ENCODE measurements at regions not wholly inside any gene's neighbourhood (a gene's known extent, or its start where the extent isn't known, plus 50 kb on each side); places are given as distances from the start of the nearest gene placed in this dataset.

GRCh38 chr10:17510242-17510908 lies 56.0 kb upstream of the ST8SIA6 start:
- no peak for TF ChIP-seq CTCF (IDR thresholded peaks at IDR 0.05)
- POLR2A ChIA-PET: no interaction called here
- Mint-ChIP-seq H3K4me3 (no peak overlapping the region), H3K27ac (no peak overlapping the region), H3K9me3 (no peaks in the 10 kb centered on the region), H3K36me3 (ENCODE audit: low read depth) (no peaks in the 10 kb centered on the region), H3K27me3 (no peaks in the 10 kb centered on the region), H3K4me1 (ENCODE audit: low read depth) (peaks cover 19% of the 10 kb centered on the region)
- H3K27me3 ChIP-seq (ENCODE audit: control insufficient read depth in 1 of 2, insufficient read depth in 2 of 2, low read length in 2 of 2): no peaks in the 10 kb centered on the region
- peaks cover 22% of the 10 kb centered on the region for H3K4me1 ChIP-seq (ENCODE audit: insufficient read depth, low read length)
- H3K4me3 ChIP-seq (ENCODE audit: low read length): no peak overlapping the region
- H3K36me3 ChIP-seq (ENCODE audit: insufficient read depth, low read length): no peaks in the 10 kb centered on the region
- intact Hi-C loops (cut with DNase I, micrococcal nuclease): no loop called here
- no peak overlapping the region for H3K27ac ChIP-seq (ENCODE audit: low read depth in 1 of 2, low read length in 2 of 2)
- peaks cover 0 to under 1% of the 10 kb centered on the region in 2 experiments for H3K9me3 ChIP-seq (ENCODE audit: control insufficient read depth in 1 of 2, insufficient read depth in 1 of 2, low read length in 2 of 2)
- ATAC-seq (ENCODE audit: poor library complexity) (no peak), DNase-seq (peak in 3 of 14 experiments; percentile 20 to 44 (median 22))
- CTCF ChIA-PET: no interaction called here

- H3K27me3 Mint-ChIP-seq: no peaks in the 10 kb centered on the region
- no peaks in the 10 kb centered on the region for H3K27me3 ChIP-seq (ENCODE audit: control insufficient read depth in 1 of 2, insufficient read depth in 2 of 2, low read length in 2 of 2)
- H3K4me1 ChIP-seq (ENCODE audit: insufficient read depth, low read length): peaks cover 22% of the 10 kb centered on the region
- ChIA-PET CTCF (interaction anchor here (1.3 kb wide), 1 partner anchor 11 kb away, joined by 3 read pairs; no protein-coding TSS in a partner anchor), POLR2A (interaction anchor here (0.6 kb wide), 1 partner anchor 1130 kb away, joined by 3 read pairs; no protein-coding TSS in a partner anchor)
- ATAC-seq (ENCODE audit: poor library complexity) (no peak), DNase-seq (no peak)
- no peak overlapping the region for H3K4me3 Mint-ChIP-seq
- no peak overlapping the region for H3K4me3 ChIP-seq (ENCODE audit: low read length)
- intact Hi-C loops (cut with DNase I, micrococcal nuclease): no loop called here
- H3K27ac Mint-ChIP-seq: no peak overlapping the region
- H3K36me3 ChIP-seq (ENCODE audit: insufficient read depth, low read length): no peaks in the 10 kb centered on the region
- no peak for TF ChIP-seq CTCF (IDR thresholded peaks at IDR 0.05)
- H3K36me3 Mint-ChIP-seq (ENCODE audit: low read depth): no peaks in the 10 kb centered on the region
- H3K4me1 Mint-ChIP-seq (ENCODE audit: low read depth): peaks cover 24% of the 10 kb centered on the region
- H3K27ac ChIP-seq (ENCODE audit: low read depth in 1 of 2, low read length in 2 of 2): no peak overlapping the region
- no peaks in the 10 kb centered on the region for H3K9me3 ChIP-seq (ENCODE audit: control insufficient read depth in 1 of 2, insufficient read depth in 1 of 2, low read length in 2 of 2)
- H3K9me3 Mint-ChIP-seq: no peaks in the 10 kb centered on the region
These were observed 53.1 kb upstream of the ST8SIA6 start for GRCh38 chr10:17507538-17507937.

- no peaks in the 10 kb centered on the region for H3K36me3 ChIP-seq (ENCODE audit: insufficient read depth, low read length)
- DNase-seq: peak in 1 of 14 experiments; percentile 37
- H3K36me3 Mint-ChIP-seq (ENCODE audit: low read depth): no peaks in the 10 kb centered on the region
- peaks cover 24% of the 10 kb centered on the region for H3K4me1 Mint-ChIP-seq (ENCODE audit: low read depth)
- intact Hi-C loops (cut with DNase I, micrococcal nuclease): no loop called here
- CTCF ChIA-PET: interaction anchor here (1.3 kb wide), 1 partner anchor 10 kb away, joined by 3 read pairs; no protein-coding TSS in a partner anchor
- no peaks in the 10 kb centered on the region for H3K27me3 ChIP-seq (ENCODE audit: control insufficient read depth in 1 of 2, insufficient read depth in 2 of 2, low read length in 2 of 2)
- H3K27ac ChIP-seq (ENCODE audit: low read depth in 1 of 2, low read length in 2 of 2): peak overlapping the region in 1 of 2 donors; percentile 19
- no peak overlapping the region for H3K4me3 Mint-ChIP-seq
- peaks cover 22% of the 10 kb centered on the region for H3K4me1 ChIP-seq (ENCODE audit: insufficient read depth, low read length)
- H3K9me3 ChIP-seq (ENCODE audit: control insufficient read depth in 1 of 2, insufficient read depth in 1 of 2, low read length in 2 of 2): no peaks in the 10 kb centered on the region
- no peak overlapping the region for H3K4me3 ChIP-seq (ENCODE audit: low read length)
- no peak for TF ChIP-seq CTCF (IDR thresholded peaks at IDR 0.05)
- no peak for ATAC-seq (ENCODE audit: poor library complexity)
- peak overlapping the region; percentile 28 for H3K27ac Mint-ChIP-seq
- POLR2A ChIA-PET: no interaction called here
- no peaks in the 10 kb centered on the region for H3K27me3 Mint-ChIP-seq
- no peaks in the 10 kb centered on the region for H3K9me3 Mint-ChIP-seq
These were observed 52.6 kb upstream of the ST8SIA6 start for GRCh38 chr10:17506856-17507471.

Data from CD4-positive, alpha-beta T cell (primary cell).